Tibial nerve (tissue), 4 donors: ENCODE measurements at regions not wholly inside any gene's neighbourhood (a gene's known extent, or its start where the extent isn't known, plus 50 kb on each side); places are given as distances from the start of the nearest gene placed in this dataset.

Experiments used
- CTCF ChIP-seq, 5 experiments: fragments of 200-600 bp in 3 of 5; fragments of 450-650 bp in 2 of 5; sonication (generic) in 3 of 5; IDR thresholded peaks; one replicate each; pipeline ENCODE4 v1.5.1; 2016 to 2019; ENCODE audit warnings: antibody characterized with exemption in 5 of 5, mild to moderate bottlenecking in 3 of 5, moderate library complexity in 2 of 5
- EP300 ChIP-seq, 2 donors: sonication (generic); formaldehyde crosslinking; IDR thresholded peaks; one replicate each; pipeline ENCODE4 v1.6.1; 2017; ENCODE audit warnings: antibody characterized with exemption in 2 of 2, mild to moderate bottlenecking in 1 of 2
- POLR2A ChIP-seq, 2 donors: fragments of 450-650 bp; IDR thresholded peaks; one replicate each; pipeline ENCODE4 v1.6.1; 2017; ENCODE audit warnings: antibody characterized with exemption in 2 of 2, mild to moderate bottlenecking in 2 of 2, moderate library complexity in 2 of 2

GRCh38 chr6:90365002-90365401, 68.4 kb upstream of the BACH2 start:
- TF ChIP-seq EP300 (IDR thresholded peaks at IDR 0.05) = no peak
- no peak for TF ChIP-seq CTCF (IDR thresholded peaks at IDR 0.05)
- no peak for TF ChIP-seq POLR2A (IDR thresholded peaks at IDR 0.05)
